A549 (cell line): ENCODE measurements at regions not wholly inside any gene's neighbourhood (a gene's known extent, or its start where the extent isn't known, plus 50 kb on each side); places are given as distances from the start of the nearest gene placed in this dataset.

Experiments used
- ATAC-seq, 2 experiments: fragments of 200-7000 bp in 1 of 2; fragments of >200 bp in 1 of 2; cut with Nextera tagmentation in 1 of 2; cut with Tn5 transposase in 1 of 2; 3 replicates each; pipeline versions ENCODE4 v1.8.0 to v1.9.1; 2018 to 2020; ENCODE audit warnings: mild to moderate bottlenecking in 1 of 2, moderate library complexity in 1 of 2
- CTCF ChIA-PET: fragments of 300-600 bp; sonication (Branson Sonifier 250); formaldehyde crosslinking; extraction: SDS; loops from one replicate; lab custom pipeline; 2021; ENCODE audit warnings: antibody characterized with exemption, inconsistent platforms; lab: Yijun Ruan, JAX
- POLR2A ChIA-PET: fragments of 350-600 bp; formaldehyde crosslinking; extraction: SDS; loops from one replicate; lab custom pipeline; 2021; ENCODE audit warnings: antibody characterized with exemption, inconsistent platforms; lab: Yijun Ruan, JAX
- DNase-seq, 2 experiments: peaks; one replicate each; pipeline versions ENCODE4 v3.0.0 to v3.0.0-alpha.2; 2011 to 2016; ENCODE audit warnings: low read depth in 1 of 2, low spot score in 1 of 2
- FAIRE-seq: peaks from 2 replicates; lab custom pipeline; 2011; peaks lifted over from hg19 to GRCh38; lab: Jason Lieb, UNC
- H3K27ac ChIP-seq, 2 experiments: fragments of >200 bp; sonication (Bioruptor Twin); formaldehyde crosslinking; 3 replicates each; pipeline ENCODE4 v1.5.1; 2016 to 2017
- H3K4me1 ChIP-seq: fragments of >200 bp; sonication (Bioruptor Twin); formaldehyde crosslinking; 3 replicates; pipeline ENCODE4 v1.6.1; 2016
- H3K4me2 ChIP-seq: fragments of >200 bp; sonication (Bioruptor Twin); formaldehyde crosslinking; 3 replicates; pipeline ENCODE4 v1.6.1; 2016
- H3K4me3 ChIP-seq: fragments of >200 bp; sonication (Bioruptor Twin); formaldehyde crosslinking; 3 replicates; pipeline ENCODE4 v1.5.1; 2016
- H3K9me3 ChIP-seq: fragments of >200 bp; sonication (Bioruptor Twin); formaldehyde crosslinking; 3 replicates; pipeline ENCODE4 v1.6.1; 2016
- BHLHE40 ChIP-seq: IDR thresholded peaks from 2 replicates; pipeline ENCODE4 v1.6.1; 2012; ENCODE audit warnings: low read depth, low read length, inconsistent platforms
- CHD2 ChIP-seq: fragments of 150-350 bp; IDR thresholded peaks from 2 replicates; pipeline ENCODE4 v1.6.1; 2014; ENCODE audit warnings: low read length; ENCODE audit not compliant: partially characterized antibody
- EHMT2 ChIP-seq: fragments of 200-600 bp; sonication (generic); IDR thresholded peaks from 2 replicates; pipeline ENCODE4 v1.6.1; 2016; ENCODE audit warnings: antibody characterized with exemption, low read depth, mild to moderate bottlenecking, moderate library complexity
- HES2 ChIP-seq: fragments of >200 bp; sonication (Bioruptor Twin); formaldehyde crosslinking; IDR thresholded peaks from 2 replicates; pipeline ENCODE4 v1.6.1; 2016
- HOXB13 ChIP-seq: fragments of 250-450 bp; sonication (Bioruptor Pico); IDR thresholded peaks from 2 replicates; pipeline ENCODE4 v1.5.0; 2020; ENCODE audit warnings: low read depth, mild to moderate bottlenecking, moderate library complexity
- MAFK ChIP-seq: fragments of 450-650 bp; IDR thresholded peaks from 2 replicates; pipeline ENCODE4 v1.6.1; 2014; ENCODE audit not compliant: partially characterized antibody
- MAZ ChIP-seq: fragments of 150-350 bp; IDR thresholded peaks from 2 replicates; pipeline ENCODE4 v1.6.1; 2014; ENCODE audit warnings: antibody characterized with exemption, low read depth, low read length, borderline replicate concordance
- MYC ChIP-seq: IDR thresholded peaks from 2 replicates; pipeline ENCODE4 v1.6.1; 2012; ENCODE audit warnings: mild to moderate bottlenecking, inconsistent platforms, low read length, improper control_type of control experiment, borderline replicate concordance
- NR3C1 ChIP-seq: fragments of >200 bp; sonication (Bioruptor Twin); formaldehyde crosslinking; IDR thresholded peaks from 3 replicates; pipeline ENCODE4 v1.6.1; 2017
- PHF8 ChIP-seq: fragments of 200-600 bp; sonication (generic); IDR thresholded peaks from 2 replicates; pipeline ENCODE4 v1.6.1; 2016; ENCODE audit warnings: low read depth, mild to moderate bottlenecking, antibody characterized with exemption, moderate library complexity, borderline replicate concordance
- POLR2A ChIP-seq: IDR thresholded peaks from 2 replicates; pipeline ENCODE4 v1.6.1; 2012; ENCODE audit warnings: mild to moderate bottlenecking, low read length
- POLR2AphosphoS2 ChIP-seq: conservative IDR thresholded peaks from 2 replicates; pipeline ENCODE4 v1.6.1; 2012; ENCODE audit warnings: low read length, improper control_type of control experiment, inconsistent platforms
- RAD21 ChIP-seq, 2 experiments: fragments of >200 bp in 1 of 2; sonication (Bioruptor Twin) in 1 of 2; formaldehyde crosslinking in 1 of 2; IDR thresholded peaks in 1 of 2; conservative IDR thresholded peaks in 1 of 2; 2 replicates in 1 of 2; 3 replicates in 1 of 2; pipeline ENCODE4 v1.6.1; 2012 to 2018; ENCODE audit warnings: inconsistent platforms in 1 of 2
- RARB ChIP-seq: fragments of 250-450 bp; sonication (Bioruptor Pico); IDR thresholded peaks from 2 replicates; pipeline ENCODE4 v1.8.0; 2021; ENCODE audit warnings: mild to moderate bottlenecking, moderate library complexity
- RCOR1 ChIP-seq: fragments of 150-350 bp; IDR thresholded peaks from 2 replicates; pipeline ENCODE4 v1.6.1; 2014; ENCODE audit warnings: antibody characterized with exemption, low read length, low read depth
- SREBF2 ChIP-seq: fragments of 450-650 bp; IDR thresholded peaks from 2 replicates; pipeline ENCODE4 v1.6.1; 2014; ENCODE audit warnings: mild to moderate bottlenecking, moderate library complexity
- ZSCAN20 ChIP-seq: fragments of 250-450 bp; sonication (Bioruptor Pico); IDR thresholded peaks from 2 replicates; pipeline ENCODE4 v1.8.0; 2022; ENCODE audit warnings: mild to moderate bottlenecking, moderate library complexity
- WGBS: methylation state at CpG from one replicate; pipeline ENCODE4 v1.1.6; 2017; ENCODE audit errors: missing lambda C conversion rate; 5-methylcytosine and 5-hydroxymethylcytosine counted together
- TF ChIP-seq, protein P1 (sequence below): fragments of 200-600 bp; sonication (generic); IDR thresholded peaks from 2 replicates; pipeline ENCODE4 v1.6.1; 2016; ENCODE audit warnings: antibody characterized with exemption, mild to moderate bottlenecking, moderate library complexity
- TF ChIP-seq, protein P2 (sequence below): fragments of 450-650 bp; IDR thresholded peaks from 2 replicates; pipeline ENCODE4 v1.6.1; 2014; ENCODE audit warnings: antibody characterized with exemption
- TF ChIP-seq, protein P3 (sequence below): fragments of 150-350 bp; IDR thresholded peaks from 2 replicates; pipeline ENCODE4 v1.6.1; 2014; ENCODE audit warnings: low read depth, mild to moderate bottlenecking, low read length
- TF ChIP-seq, protein P4 (sequence below): IDR thresholded peaks from 2 replicates; pipeline ENCODE4 v1.6.1; 2012

DNA sequence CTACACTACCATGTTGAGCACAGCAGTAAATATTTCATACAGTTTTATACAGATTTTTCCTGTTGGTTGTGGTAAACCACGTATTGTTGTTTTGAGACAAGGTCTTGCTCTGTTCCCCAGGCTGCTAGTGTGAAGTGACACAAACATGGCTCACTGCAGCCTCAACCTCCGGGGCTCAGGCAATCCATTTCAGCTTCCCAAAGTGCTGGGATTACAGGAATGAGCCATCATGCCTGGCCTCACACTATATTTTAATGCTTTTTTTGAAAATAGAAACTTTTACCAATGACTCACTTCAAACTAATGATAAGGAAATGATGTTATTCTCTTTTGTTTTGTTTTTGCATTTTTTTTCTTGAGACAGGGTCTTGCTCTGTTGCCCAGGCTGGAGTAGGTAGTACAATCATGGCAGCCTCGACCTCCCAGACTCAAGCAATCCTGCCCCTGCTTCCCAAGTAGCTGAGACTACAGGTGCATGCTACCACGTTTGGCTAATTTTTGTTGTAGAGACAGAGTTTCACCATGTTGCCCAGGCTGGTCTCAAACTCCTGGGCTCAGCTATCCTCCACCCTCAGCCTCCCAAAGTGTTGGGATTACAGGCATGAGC lies 210.6 kb downstream of the TPST1 start:
- 55% methylated on average over 4 of the region's 4 CpGs for WGBS
- H3K9me3 ChIP-seq = no peaks in the 10 kb centered on the region
- no peak overlapping the region for H3K27ac ChIP-seq
- ChIA-PET POLR2A (no interaction called here), CTCF (no interaction called here)
- no peak overlapping the region for H3K4me2 ChIP-seq
- ATAC-seq (no peak), DNase-seq (no peak), FAIRE-seq (no peak)
- TF ChIP-seq MAFK (no peak), RCOR1 (no peak), POLR2AphosphoS2 (no peak), RAD21 (conservative IDR thresholded peaks at IDR 0.05 in 1 of 2, IDR thresholded peaks at IDR 0.05 in 1 of 2) (no peak), BHLHE40 (no peak), MAZ (no peak)
- TF ChIP-seq, protein P1, sequence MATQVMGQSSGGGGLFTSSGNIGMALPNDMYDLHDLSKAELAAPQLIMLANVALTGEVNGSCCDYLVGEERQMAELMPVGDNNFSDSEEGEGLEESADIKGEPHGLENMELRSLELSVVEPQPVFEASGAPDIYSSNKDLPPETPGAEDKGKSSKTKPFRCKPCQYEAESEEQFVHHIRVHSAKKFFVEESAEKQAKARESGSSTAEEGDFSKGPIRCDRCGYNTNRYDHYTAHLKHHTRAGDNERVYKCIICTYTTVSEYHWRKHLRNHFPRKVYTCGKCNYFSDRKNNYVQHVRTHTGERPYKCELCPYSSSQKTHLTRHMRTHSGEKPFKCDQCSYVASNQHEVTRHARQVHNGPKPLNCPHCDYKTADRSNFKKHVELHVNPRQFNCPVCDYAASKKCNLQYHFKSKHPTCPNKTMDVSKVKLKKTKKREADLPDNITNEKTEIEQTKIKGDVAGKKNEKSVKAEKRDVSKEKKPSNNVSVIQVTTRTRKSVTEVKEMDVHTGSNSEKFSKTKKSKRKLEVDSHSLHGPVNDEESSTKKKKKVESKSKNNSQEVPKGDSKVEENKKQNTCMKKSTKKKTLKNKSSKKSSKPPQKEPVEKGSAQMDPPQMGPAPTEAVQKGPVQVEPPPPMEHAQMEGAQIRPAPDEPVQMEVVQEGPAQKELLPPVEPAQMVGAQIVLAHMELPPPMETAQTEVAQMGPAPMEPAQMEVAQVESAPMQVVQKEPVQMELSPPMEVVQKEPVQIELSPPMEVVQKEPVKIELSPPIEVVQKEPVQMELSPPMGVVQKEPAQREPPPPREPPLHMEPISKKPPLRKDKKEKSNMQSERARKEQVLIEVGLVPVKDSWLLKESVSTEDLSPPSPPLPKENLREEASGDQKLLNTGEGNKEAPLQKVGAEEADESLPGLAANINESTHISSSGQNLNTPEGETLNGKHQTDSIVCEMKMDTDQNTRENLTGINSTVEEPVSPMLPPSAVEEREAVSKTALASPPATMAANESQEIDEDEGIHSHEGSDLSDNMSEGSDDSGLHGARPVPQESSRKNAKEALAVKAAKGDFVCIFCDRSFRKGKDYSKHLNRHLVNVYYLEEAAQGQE = no peak
- TF ChIP-seq, protein P2, sequence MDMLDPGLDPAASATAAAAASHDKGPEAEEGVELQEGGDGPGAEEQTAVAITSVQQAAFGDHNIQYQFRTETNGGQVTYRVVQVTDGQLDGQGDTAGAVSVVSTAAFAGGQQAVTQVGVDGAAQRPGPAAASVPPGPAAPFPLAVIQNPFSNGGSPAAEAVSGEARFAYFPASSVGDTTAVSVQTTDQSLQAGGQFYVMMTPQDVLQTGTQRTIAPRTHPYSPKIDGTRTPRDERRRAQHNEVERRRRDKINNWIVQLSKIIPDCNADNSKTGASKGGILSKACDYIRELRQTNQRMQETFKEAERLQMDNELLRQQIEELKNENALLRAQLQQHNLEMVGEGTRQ = no peak
- H3K4me3 ChIP-seq = no peak overlapping the region
- peaks cover 5% of the 10 kb centered on the region; the same call in 1 of the 3 replicates for H3K4me1 ChIP-seq

DNA sequence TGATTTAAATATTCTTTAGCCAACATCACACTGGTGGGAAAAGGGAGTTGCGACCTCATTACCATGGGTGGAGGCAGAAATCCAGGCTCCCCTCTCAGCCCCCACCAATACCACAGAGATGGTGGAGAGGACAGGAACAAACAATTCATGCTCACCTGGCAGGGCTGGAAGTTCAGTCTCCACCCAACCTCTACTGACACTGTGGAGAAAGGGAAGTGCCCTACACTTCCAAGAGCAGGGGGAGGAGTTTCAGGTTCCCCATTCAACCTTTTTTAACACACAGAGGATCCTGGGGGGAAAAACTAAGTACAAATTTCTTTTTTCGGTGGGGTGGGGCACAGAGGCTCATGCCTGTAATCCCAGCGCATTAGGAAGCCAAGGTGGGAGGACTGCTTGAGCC lies 210.1 kb upstream of the KCTD7 start:
- peaks cover 5% of the 10 kb centered on the region; the same call in 1 of the 3 replicates for H3K4me1 ChIP-seq
- no peak overlapping the region for H3K4me3 ChIP-seq
- no peak for DNase-seq
- ATAC-seq = no peak
- ChIA-PET CTCF (interaction anchor here (0.6 kb wide), 1 partner anchor 8 kb away, joined by 3 read pairs; no protein-coding TSS in a partner anchor), POLR2A (no interaction called here)
- 82% methylated on average over 3 of the region's 3 CpGs for WGBS
- H3K9me3 ChIP-seq = no peaks in the 10 kb centered on the region
- H3K27ac ChIP-seq = no peak overlapping the region
- no peak for TF ChIP-seq SREBF2
- TF ChIP-seq MAFK = no peak
- no peak for TF ChIP-seq POLR2A
- TF ChIP-seq, protein P3, sequence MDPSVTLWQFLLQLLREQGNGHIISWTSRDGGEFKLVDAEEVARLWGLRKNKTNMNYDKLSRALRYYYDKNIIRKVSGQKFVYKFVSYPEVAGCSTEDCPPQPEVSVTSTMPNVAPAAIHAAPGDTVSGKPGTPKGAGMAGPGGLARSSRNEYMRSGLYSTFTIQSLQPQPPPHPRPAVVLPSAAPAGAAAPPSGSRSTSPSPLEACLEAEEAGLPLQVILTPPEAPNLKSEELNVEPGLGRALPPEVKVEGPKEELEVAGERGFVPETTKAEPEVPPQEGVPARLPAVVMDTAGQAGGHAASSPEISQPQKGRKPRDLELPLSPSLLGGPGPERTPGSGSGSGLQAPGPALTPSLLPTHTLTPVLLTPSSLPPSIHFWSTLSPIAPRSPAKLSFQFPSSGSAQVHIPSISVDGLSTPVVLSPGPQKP = no peak
- TF ChIP-seq RARB (CRISPR knock-in tag) = no peak
- TF ChIP-seq PHF8 = no peak
- TF ChIP-seq HOXB13 (CRISPR knock-in tag) = no peak
- TF ChIP-seq ZSCAN20 = no peak
- TF ChIP-seq RCOR1 = no peak
- TF ChIP-seq NR3C1 = no peak
- no peak for TF ChIP-seq HES2
- TF ChIP-seq RAD21 (conservative IDR thresholded peaks at IDR 0.05 in 1 of 2, IDR thresholded peaks at IDR 0.05 in 1 of 2) = no peak
- no peak for TF ChIP-seq EHMT2
- TF ChIP-seq, protein P4, sequence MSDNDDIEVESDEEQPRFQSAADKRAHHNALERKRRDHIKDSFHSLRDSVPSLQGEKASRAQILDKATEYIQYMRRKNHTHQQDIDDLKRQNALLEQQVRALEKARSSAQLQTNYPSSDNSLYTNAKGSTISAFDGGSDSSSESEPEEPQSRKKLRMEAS = no peak
- TF ChIP-seq CHD2 = no peak
- TF ChIP-seq MYC = no peak
- FAIRE-seq = no peak
- H3K4me2 ChIP-seq = no peak overlapping the region
